GM23248 (cell line): ENCODE measurements at regions not wholly inside any gene's neighbourhood (a gene's known extent, or its start where the extent isn't known, plus 50 kb on each side); places are given as distances from the start of the nearest gene placed in this dataset.

Source experiments
- EZH2 ChIP-seq: fragments of 200-600 bp; sonication (generic); IDR thresholded peaks from 2 replicates; pipeline ENCODE4 v1.6.1; 2018; ENCODE audit warnings: antibody characterized with exemption, mild to moderate bottlenecking; ENCODE audit not compliant: insufficient read depth, poor library complexity, severe bottlenecking
- EZH2phosphoT487 ChIP-seq: fragments of 200-600 bp; sonication (generic); IDR thresholded peaks from 2 replicates; pipeline ENCODE4 v1.6.1; 2018; ENCODE audit warnings: antibody characterized with exemption, moderate library complexity, mild to moderate bottlenecking, low read depth; ENCODE audit not compliant: insufficient read depth

- TF ChIP-seq EZH2 (no peak), EZH2phosphoT487 (no peak)
These were observed 109.6 kb downstream of the DMAC1 start for GRCh38 chr9:7690014-7690413.
